K562 (cell line): ENCODE measurements at regions not wholly inside any gene's neighbourhood (a gene's known extent, or its start where the extent isn't known, plus 50 kb on each side); places are given as distances from the start of the nearest gene placed in this dataset.

Experiments
- ATAC-seq: fragments of 200-7000 bp; cut with Tn5 transposase; 3 replicates; pipeline ENCODE4 v1.9.1; 2020; ENCODE audit warnings: moderate library complexity
- BruUV-seq: library from RNA; stranded (reverse); fragments of 400-500 nt; replicated peaks from 2 replicates; lab custom pipeline; 2021; lab: Mats Ljungman, UMichigan
- CTCF ChIA-PET: fragments of 300-600 bp; formaldehyde crosslinking; extraction: SDS; loops from one replicate; lab custom pipeline; 2021; ENCODE audit warnings: low intra/inter-chr PET ratio; lab: Yijun Ruan, JAX
- POLR2A ChIA-PET: fragments of 300-600, 350-650 bp; sonication (Branson Sonifier 250); formaldehyde crosslinking; extraction: SDS; loops from one replicate; lab custom pipeline; 2021; ENCODE audit warnings: antibody characterized with exemption, inconsistent platforms; lab: Yijun Ruan, JAX
- DNase-seq, 4 experiments: peaks; one replicate each; pipeline versions ENCODE4 v3.0.0 to v3.0.0-alpha.2; 2011 to 2018; ENCODE audit warnings: low spot score in 3 of 4, mixed read lengths in 3 of 4; ENCODE audit errors: extremely low read depth in 1 of 4
- FAIRE-seq: peaks from 2 replicates; lab custom pipeline; 2011; peaks lifted over from hg19 to GRCh38; lab: Jason Lieb, UNC
- H2AFZ ChIP-seq: 2 replicates; pipeline ENCODE4 v1.6.0; 2011; ENCODE audit warnings: low read depth, low read length, control low read depth, inconsistent platforms
- H3K27ac ChIP-seq: fragments of 200-600 bp; 3 replicates; pipeline ENCODE4 v1.8.0; 2011; ENCODE audit warnings: low read depth, mild to moderate bottlenecking, control low read depth, inconsistent platforms, low read length, moderate library complexity, mixed read lengths; ENCODE audit errors: extremely low read depth
- H3K27me3 ChIP-seq, 2 experiments: fragments of 300-600 bp in 1 of 2; 2 replicates in 1 of 2; 3 replicates in 1 of 2; pipeline versions ENCODE4 v1.6.0 to v1.8.0; 2011; ENCODE audit warnings: inconsistent platforms in 2 of 2, low read length in 2 of 2, mild to moderate bottlenecking in 1 of 2, mixed read lengths in 1 of 2, moderate library complexity in 1 of 2; ENCODE audit not compliant: control insufficient read depth in 2 of 2, insufficient read depth in 2 of 2
- H3K36me3 ChIP-seq: fragments of 300-600 bp; 3 replicates; pipeline ENCODE4 v1.8.0; 2011; ENCODE audit warnings: mild to moderate bottlenecking, low read length, inconsistent platforms; ENCODE audit not compliant: control insufficient read depth, insufficient read depth
- H3K4me1 ChIP-seq, 2 experiments: fragments of 200-600 bp in 1 of 2; replicated peaks in 1 of 2; 2 replicates in 1 of 2; 3 replicates in 1 of 2; pipeline versions ENCODE4 v1.5.1 to v1.8.0; 2011; ENCODE audit warnings: inconsistent platforms in 2 of 2, low read length in 2 of 2, mild to moderate bottlenecking in 1 of 2, mixed read lengths in 1 of 2, moderate library complexity in 1 of 2; ENCODE audit not compliant: control insufficient read depth in 2 of 2, insufficient read depth in 2 of 2
- H3K4me2 ChIP-seq: 2 replicates; pipeline ENCODE4 v1.6.1; 2011; ENCODE audit warnings: low read length, control low read depth, inconsistent platforms, mixed read lengths; ENCODE audit not compliant: insufficient read depth
- H3K4me3 ChIP-seq: fragments of 200-600 bp; sonication (generic), shearing (Covaris generic); 2 replicates; pipeline ENCODE4 v1.5.1; 2016; ENCODE audit warnings: control low read depth, inconsistent platforms
- H3K79me2 ChIP-seq: fragments of 200-600 bp; 3 replicates; pipeline ENCODE4 v1.8.0; 2011; ENCODE audit warnings: low read length, inconsistent platforms; ENCODE audit not compliant: control insufficient read depth, insufficient read depth
- H3K9ac ChIP-seq, 2 experiments: 2 replicates each; pipeline versions ENCODE4 v1.6.0 to v1.6.1; 2011; ENCODE audit warnings: low read depth in 2 of 2, low read length in 2 of 2, control low read depth in 1 of 2, inconsistent platforms in 1 of 2, mild to moderate bottlenecking in 1 of 2, mixed read lengths in 1 of 2; ENCODE audit not compliant: insufficient read depth in 1 of 2
- H3K9me1 ChIP-seq: one replicate; pipeline ENCODE4 v1.6.0; 2011; ENCODE audit warnings: inconsistent platforms, mild to moderate bottlenecking, low read length, moderate library complexity; ENCODE audit not compliant: control insufficient read depth, insufficient read depth
- H3K9me3 ChIP-seq: replicated peaks from 2 replicates; pipeline ENCODE4 v1.5.1; 2011; ENCODE audit warnings: low read depth, low read length, inconsistent platforms; ENCODE audit not compliant: control insufficient read depth, insufficient read depth
- H4K20me1 ChIP-seq: replicated peaks from 2 replicates; pipeline ENCODE4 v1.6.1; 2011; ENCODE audit warnings: low read length, inconsistent platforms, mixed read lengths; ENCODE audit not compliant: control insufficient read depth, insufficient read depth
- ESRRA ChIP-seq: fragments of 450-650 bp; IDR thresholded peaks from 2 replicates; pipeline ENCODE4 v1.6.1; 2014; ENCODE audit warnings: low read depth, mild to moderate bottlenecking, moderate library complexity, borderline replicate concordance
- NCOA6 ChIP-seq: fragments of 450-650 bp; IDR thresholded peaks from 2 replicates; pipeline ENCODE4 v1.6.1; 2017; ENCODE audit warnings: mild to moderate bottlenecking
- TAF15 ChIP-seq: fragments of 200-400 bp; formaldehyde crosslinking; IDR thresholded peaks from 2 replicates; pipeline ENCODE4 v1.6.1; 2017; ENCODE audit warnings: mild to moderate bottlenecking, low read depth, low read length, moderate library complexity
- ZBTB17 ChIP-seq: fragments of 450-650 bp; formaldehyde crosslinking; IDR thresholded peaks from 2 replicates; pipeline ENCODE4 v1.4.0; 2020; ENCODE audit warnings: mild to moderate bottlenecking
- ZNF165 ChIP-seq: fragments of 250-450 bp; sonication (Bioruptor Pico); IDR thresholded peaks from 2 replicates; pipeline ENCODE4 v1.4.0; 2020; ENCODE audit warnings: borderline replicate concordance
- ZNF23 ChIP-seq: fragments of 250-450 bp; sonication (Bioruptor Pico); IDR thresholded peaks from 2 replicates; pipeline ENCODE4 v1.4.0; 2020; ENCODE audit warnings: mild to moderate bottlenecking
- ZNF785 ChIP-seq: fragments of 250-450 bp; sonication (Bioruptor Pico); IDR thresholded peaks from 2 replicates; pipeline ENCODE4 v1.4.0; 2020; ENCODE audit warnings: mild to moderate bottlenecking
- WGBS: fragments of 100-300 bp; shearing (Covaris generic); methylation state at CpG from one replicate; pipeline ENCODE4 v1.1.6; 2016; ENCODE audit warnings: low coverage, mixed read lengths; ENCODE audit not compliant: insufficient coverage; ENCODE audit errors: missing lambda C conversion rate; 5-methylcytosine and 5-hydroxymethylcytosine counted together
- in situ Hi-C: fragments of 300-500 bp; cut with MboI; formaldehyde crosslinking; loops from 4 replicates; pipeline ENCODE4 v1.15.0; 2018; ENCODE audit warnings: inconsistent platforms, mixed read lengths
- intact Hi-C: fragments of 100-400 bp; cut with micrococcal nuclease; formaldehyde crosslinking; loops from 2 replicates; pipeline ENCODE4 v1.14.2; 2022
- TF ChIP-seq, protein P1 (sequence below): fragments of 450-650 bp; formaldehyde crosslinking; IDR thresholded peaks from 2 replicates; pipeline ENCODE4 v1.4.0; 2020; ENCODE audit warnings: mild to moderate bottlenecking, moderate library complexity
- TF ChIP-seq, protein P2 (sequence below): IDR thresholded peaks from 2 replicates; pipeline ENCODE4 v1.6.1; 2014; ENCODE audit warnings: antibody characterized with exemption
- TF ChIP-seq, protein P3 (sequence below): fragments of 250-450 bp; sonication (Bioruptor Pico); IDR thresholded peaks from 2 replicates; pipeline ENCODE4 v1.5.0; 2021
- TF ChIP-seq, protein P4 (sequence below): sonication (generic); formaldehyde crosslinking; IDR thresholded peaks from 2 replicates; pipeline ENCODE4 v1.8.1; 2023; ENCODE audit warnings: mild to moderate bottlenecking, missing genetic modification reagents

DNA sequence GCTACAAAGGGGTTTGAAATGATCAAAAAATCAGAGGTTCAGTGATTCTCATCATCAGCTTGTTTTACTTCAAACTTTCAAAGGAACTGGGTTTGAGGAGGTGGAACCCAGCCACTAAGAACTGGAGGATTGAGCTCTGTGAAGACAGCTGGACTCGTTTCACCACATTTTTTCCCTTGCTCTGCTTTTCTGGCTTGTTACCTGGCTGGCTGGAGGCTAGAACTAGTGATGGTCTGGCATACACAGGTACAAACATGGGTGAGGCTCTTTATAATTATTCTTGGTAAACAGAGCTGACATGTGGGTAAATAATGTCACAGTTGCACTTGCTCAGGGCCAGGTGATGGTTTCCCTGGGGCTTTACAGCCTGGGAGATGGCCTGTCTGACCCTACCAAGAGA is 352.5 kb downstream of the FGFR2 start:
- Histone ChIP-seq H3K4me2 (no peak overlapping the region), H3K9ac (no peak overlapping the region), H3K27ac (no peak overlapping the region)
- no peak for DNase-seq
- TF ChIP-seq, protein P1, sequence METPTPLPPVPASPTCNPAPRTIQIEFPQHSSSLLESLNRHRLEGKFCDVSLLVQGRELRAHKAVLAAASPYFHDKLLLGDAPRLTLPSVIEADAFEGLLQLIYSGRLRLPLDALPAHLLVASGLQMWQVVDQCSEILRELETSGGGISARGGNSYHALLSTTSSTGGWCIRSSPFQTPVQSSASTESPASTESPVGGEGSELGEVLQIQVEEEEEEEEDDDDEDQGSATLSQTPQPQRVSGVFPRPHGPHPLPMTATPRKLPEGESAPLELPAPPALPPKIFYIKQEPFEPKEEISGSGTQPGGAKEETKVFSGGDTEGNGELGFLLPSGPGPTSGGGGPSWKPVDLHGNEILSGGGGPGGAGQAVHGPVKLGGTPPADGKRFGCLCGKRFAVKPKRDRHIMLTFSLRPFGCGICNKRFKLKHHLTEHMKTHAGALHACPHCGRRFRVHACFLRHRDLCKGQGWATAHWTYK = no peak
- TF ChIP-seq, all 486 proteins: peak for 0
- ChIA-PET CTCF (no interaction called here), POLR2A (interaction anchor here (0.8 kb wide), 1 partner anchor 13 kb away, joined by 3 read pairs; no protein-coding TSS in a partner anchor)
- H3K79me2 ChIP-seq = no peaks in the 10 kb centered on the region
- no peak for FAIRE-seq
- WGBS = 0% methylated on average over 1 of the region's 1 CpG
- no peaks in the 10 kb centered on the region for H3K36me3 ChIP-seq
- no peaks in the 10 kb centered on the region for H3K9me1 ChIP-seq
- intact Hi-C loops (no loop called here), in situ Hi-C loops (no loop called here)
- no peaks in the 10 kb centered on the region for H3K4me1 ChIP-seq
- no peaks in the 10 kb centered on the region; the same call in 1 of the 2 replicates for H4K20me1 ChIP-seq
- H2AFZ ChIP-seq = no peak overlapping the region
- no peak for ATAC-seq
- H3K27me3 ChIP-seq = no peaks in the 10 kb centered on the region
- BruUV-seq = no TSS peak
- no peak overlapping the region for H3K4me3 ChIP-seq
- no peaks in the 10 kb centered on the region for H3K9me3 ChIP-seq

DNA sequence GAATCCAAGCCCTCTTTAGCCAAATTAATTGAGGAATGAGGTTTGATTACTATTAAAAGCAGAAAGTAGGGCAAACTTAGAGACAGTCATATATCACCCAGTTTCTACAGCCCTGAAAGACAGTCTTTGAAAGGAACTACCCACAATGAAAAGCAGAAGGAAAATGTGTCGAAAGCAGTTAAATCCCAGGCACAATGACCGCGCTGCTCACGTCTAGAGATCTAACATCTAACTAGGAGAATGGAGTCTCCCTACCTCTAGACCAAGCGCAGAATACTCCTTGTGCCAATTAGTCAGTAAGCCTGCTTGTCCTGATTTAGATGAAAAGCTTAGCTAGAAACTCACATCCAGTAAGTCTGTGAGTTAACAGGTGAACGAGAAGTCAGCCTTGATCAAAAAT is 350.0 kb downstream of the FGFR2 start:
- 2% methylated on average over 6 of the region's 6 CpGs for WGBS
- no peak for ATAC-seq
- no peaks in the 10 kb centered on the region for H3K79me2 ChIP-seq
- H3K36me3 ChIP-seq = no peaks in the 10 kb centered on the region
- in situ Hi-C loops = no loop called here
- H3K27me3 ChIP-seq = no peaks in the 10 kb centered on the region
- H3K4me1 ChIP-seq = no peaks in the 10 kb centered on the region
- H3K9me3 ChIP-seq = no peaks in the 10 kb centered on the region
- FAIRE-seq = no peak
- no peaks in the 10 kb centered on the region; the same call in 1 of the 2 replicates for H4K20me1 ChIP-seq
- H3K9ac ChIP-seq = no peak overlapping the region
- no peak overlapping the region for H2AFZ ChIP-seq
- H3K9me1 ChIP-seq = no peaks in the 10 kb centered on the region
- POLR2A ChIA-PET = no interaction called here
- no peak for DNase-seq
- H3K4me3 ChIP-seq = no peak overlapping the region
- H3K27ac ChIP-seq = no peak overlapping the region
- intact Hi-C loops = no loop called here
- no TSS peak for BruUV-seq
- H3K4me2 ChIP-seq = no peak overlapping the region
- CTCF ChIA-PET = no interaction called here
- TF ChIP-seq NCOA6 = no peak
- TF ChIP-seq, protein P2, sequence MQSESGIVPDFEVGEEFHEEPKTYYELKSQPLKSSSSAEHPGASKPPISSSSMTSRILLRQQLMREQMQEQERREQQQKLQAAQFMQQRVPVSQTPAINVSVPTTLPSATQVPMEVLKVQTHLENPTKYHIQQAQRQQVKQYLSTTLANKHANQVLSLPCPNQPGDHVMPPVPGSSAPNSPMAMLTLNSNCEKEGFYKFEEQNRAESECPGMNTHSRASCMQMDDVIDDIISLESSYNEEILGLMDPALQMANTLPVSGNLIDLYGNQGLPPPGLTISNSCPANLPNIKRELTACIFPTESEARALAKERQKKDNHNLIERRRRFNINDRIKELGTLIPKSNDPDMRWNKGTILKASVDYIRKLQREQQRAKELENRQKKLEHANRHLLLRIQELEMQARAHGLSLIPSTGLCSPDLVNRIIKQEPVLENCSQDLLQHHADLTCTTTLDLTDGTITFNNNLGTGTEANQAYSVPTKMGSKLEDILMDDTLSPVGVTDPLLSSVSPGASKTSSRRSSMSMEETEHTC = no peak
- TF ChIP-seq ESRRA = no peak
- no peak for TF ChIP-seq ZNF23 (CRISPR knock-in tag)
- TF ChIP-seq, protein P3, sequence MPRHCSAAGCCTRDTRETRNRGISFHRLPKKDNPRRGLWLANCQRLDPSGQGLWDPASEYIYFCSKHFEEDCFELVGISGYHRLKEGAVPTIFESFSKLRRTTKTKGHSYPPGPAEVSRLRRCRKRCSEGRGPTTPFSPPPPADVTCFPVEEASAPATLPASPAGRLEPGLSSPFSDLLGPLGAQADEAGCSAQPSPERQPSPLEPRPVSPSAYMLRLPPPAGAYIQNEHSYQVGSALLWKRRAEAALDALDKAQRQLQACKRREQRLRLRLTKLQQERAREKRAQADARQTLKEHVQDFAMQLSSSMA = no peak
- TF ChIP-seq ZNF785 (CRISPR knock-in tag) = no peak
- TF ChIP-seq, protein P4, sequence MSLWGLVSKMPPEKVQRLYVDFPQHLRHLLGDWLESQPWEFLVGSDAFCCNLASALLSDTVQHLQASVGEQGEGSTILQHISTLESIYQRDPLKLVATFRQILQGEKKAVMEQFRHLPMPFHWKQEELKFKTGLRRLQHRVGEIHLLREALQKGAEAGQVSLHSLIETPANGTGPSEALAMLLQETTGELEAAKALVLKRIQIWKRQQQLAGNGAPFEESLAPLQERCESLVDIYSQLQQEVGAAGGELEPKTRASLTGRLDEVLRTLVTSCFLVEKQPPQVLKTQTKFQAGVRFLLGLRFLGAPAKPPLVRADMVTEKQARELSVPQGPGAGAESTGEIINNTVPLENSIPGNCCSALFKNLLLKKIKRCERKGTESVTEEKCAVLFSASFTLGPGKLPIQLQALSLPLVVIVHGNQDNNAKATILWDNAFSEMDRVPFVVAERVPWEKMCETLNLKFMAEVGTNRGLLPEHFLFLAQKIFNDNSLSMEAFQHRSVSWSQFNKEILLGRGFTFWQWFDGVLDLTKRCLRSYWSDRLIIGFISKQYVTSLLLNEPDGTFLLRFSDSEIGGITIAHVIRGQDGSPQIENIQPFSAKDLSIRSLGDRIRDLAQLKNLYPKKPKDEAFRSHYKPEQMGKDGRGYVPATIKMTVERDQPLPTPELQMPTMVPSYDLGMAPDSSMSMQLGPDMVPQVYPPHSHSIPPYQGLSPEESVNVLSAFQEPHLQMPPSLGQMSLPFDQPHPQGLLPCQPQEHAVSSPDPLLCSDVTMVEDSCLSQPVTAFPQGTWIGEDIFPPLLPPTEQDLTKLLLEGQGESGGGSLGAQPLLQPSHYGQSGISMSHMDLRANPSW (CRISPR knock-in tag) = no peak
- TF ChIP-seq ZBTB17 (CRISPR knock-in tag) = no peak
- TF ChIP-seq ZNF165 (CRISPR knock-in tag) = no peak
- no peak for TF ChIP-seq TAF15
